Mesenchymal stem cell (in vitro differentiated cells and primary cell): ENCODE measurements at regions not wholly inside any gene's neighbourhood (a gene's known extent, or its start where the extent isn't known, plus 50 kb on each side); places are given as distances from the start of the nearest gene placed in this dataset.
"Not testable (repeated sequence)": the region's sequence is repeated elsewhere in the genome, so short reads cannot be mapped to it uniquely, and the experiment has no call there.

Source experiments
- DNase-seq: peaks from one replicate; pipeline ENCODE4 v3.0.0-alpha.2; 2013
- H2AFZ ChIP-seq: one replicate; pipeline ENCODE4 v1.6.1; 2013; ENCODE audit warnings: low read depth, mild to moderate bottlenecking, control low read depth, inconsistent platforms, low read length, moderate library complexity
- H2AK5ac ChIP-seq: 2 replicates; pipeline ENCODE4 v1.6.1; 2013; ENCODE audit warnings: low read length, moderate library complexity, mild to moderate bottlenecking, inconsistent platforms; ENCODE audit not compliant: severe bottlenecking
- H2BK120ac ChIP-seq: one replicate; pipeline ENCODE4 v1.6.1; 2013; ENCODE audit warnings: low read depth, mild to moderate bottlenecking, inconsistent platforms, low read length, moderate library complexity
- H2BK12ac ChIP-seq, 2 experiments: one replicate each; pipeline ENCODE4 v1.6.1; 2013; ENCODE audit warnings: inconsistent platforms in 2 of 2, low read length in 2 of 2, mild to moderate bottlenecking in 2 of 2, moderate library complexity in 2 of 2, control low read depth in 1 of 2
- H2BK15ac ChIP-seq: one replicate; pipeline ENCODE4 v1.6.1; 2013; ENCODE audit warnings: mild to moderate bottlenecking, low read depth, inconsistent platforms; ENCODE audit not compliant: poor library complexity, severe bottlenecking
- H2BK5ac ChIP-seq: 2 replicates; pipeline ENCODE4 v1.6.1; 2013; ENCODE audit warnings: low read depth, mild to moderate bottlenecking, low read length, control low read depth, inconsistent platforms; ENCODE audit not compliant: poor library complexity, severe bottlenecking
- H3K14ac ChIP-seq, 2 experiments: one replicate each; pipeline ENCODE4 v1.6.1; 2013; ENCODE audit warnings: inconsistent platforms in 2 of 2, low read length in 2 of 2, control low read depth in 1 of 2, mild to moderate bottlenecking in 1 of 2, moderate library complexity in 1 of 2
- H3K18ac ChIP-seq, 2 experiments: one replicate each; pipeline ENCODE4 v1.6.1; 2013; ENCODE audit warnings: inconsistent platforms in 2 of 2, low read length in 2 of 2, control low read depth in 1 of 2, low read depth in 1 of 2, mild to moderate bottlenecking in 1 of 2
- H3K23ac ChIP-seq, 2 experiments: one replicate each; pipeline ENCODE4 v1.6.1; 2013; ENCODE audit warnings: inconsistent platforms in 2 of 2, low read length in 2 of 2, mild to moderate bottlenecking in 2 of 2, moderate library complexity in 2 of 2, control low read depth in 1 of 2
- H3K27ac ChIP-seq: 2 replicates; pipeline ENCODE4 v1.5.1; 2013; ENCODE audit warnings: mild to moderate bottlenecking, moderate library complexity, low read length, control low read depth, inconsistent platforms; ENCODE audit not compliant: poor library complexity, severe bottlenecking
- H3K27me3 ChIP-seq, 2 experiments: 2 replicates each; pipeline versions ENCODE4 v1.6.1 to v1.7.0; 2013; ENCODE audit warnings: low read length in 2 of 2, mild to moderate bottlenecking in 2 of 2, moderate library complexity in 2 of 2, control low read depth in 1 of 2, inconsistent platforms in 1 of 2; ENCODE audit not compliant: control insufficient read depth in 1 of 2, insufficient read depth in 1 of 2
- H3K36me3 ChIP-seq, 2 experiments: 2 replicates each; pipeline versions ENCODE4 v1.6.1 to v1.7.0; 2013; ENCODE audit warnings: low read length in 2 of 2, control low read depth in 1 of 2, inconsistent platforms in 1 of 2, low read depth in 1 of 2, mild to moderate bottlenecking in 1 of 2; ENCODE audit not compliant: insufficient read depth in 2 of 2, control insufficient read depth in 1 of 2
- H3K4ac ChIP-seq, 2 experiments: one replicate each; pipeline ENCODE4 v1.6.1; 2013; ENCODE audit warnings: inconsistent platforms in 2 of 2, low read length in 2 of 2, mild to moderate bottlenecking in 2 of 2, moderate library complexity in 2 of 2, control low read depth in 1 of 2, low read depth in 1 of 2
- H3K4me1 ChIP-seq: 2 replicates; pipeline ENCODE4 v1.6.1; 2013; ENCODE audit warnings: low read depth, low read length, control low read depth; ENCODE audit not compliant: control insufficient read depth, insufficient read depth
- H3K4me2 ChIP-seq: 2 replicates; pipeline ENCODE4 v1.6.1; 2013; ENCODE audit warnings: low read length, mild to moderate bottlenecking, inconsistent platforms; ENCODE audit not compliant: poor library complexity, severe bottlenecking
- H3K4me3 ChIP-seq, 2 experiments: 2 replicates each; pipeline versions ENCODE4 v1.5.1 to v1.7.0; 2013; ENCODE audit warnings: low read length in 2 of 2, mild to moderate bottlenecking in 2 of 2, control low read depth in 1 of 2, low read depth in 1 of 2; ENCODE audit not compliant: insufficient read depth in 1 of 2
- H3K79me1 ChIP-seq: replicated peaks from 2 replicates; pipeline ENCODE4 v1.6.1; 2013; ENCODE audit warnings: mild to moderate bottlenecking, control low read depth, low read length, inconsistent platforms; ENCODE audit not compliant: poor library complexity, severe bottlenecking
- H3K9ac ChIP-seq: 2 replicates; pipeline ENCODE4 v1.7.0; 2013; ENCODE audit warnings: mild to moderate bottlenecking, low read length, moderate library complexity
- H3K9me3 ChIP-seq: 2 replicates; pipeline ENCODE4 v1.7.0; 2013; ENCODE audit warnings: mild to moderate bottlenecking, low read length; ENCODE audit not compliant: control insufficient read depth
- H4K8ac ChIP-seq: one replicate; pipeline ENCODE4 v1.6.1; 2013; ENCODE audit warnings: inconsistent platforms, mild to moderate bottlenecking, low read length, moderate library complexity
- H4K91ac ChIP-seq: one replicate; pipeline ENCODE4 v1.6.1; 2013; ENCODE audit warnings: mild to moderate bottlenecking, low read length, inconsistent platforms
- WGBS: methylation state at CpG from one replicate; pipeline ENCODE4 v1.1.7; 2013; ENCODE audit warnings: mixed read lengths; 5-methylcytosine and 5-hydroxymethylcytosine counted together

DNA sequence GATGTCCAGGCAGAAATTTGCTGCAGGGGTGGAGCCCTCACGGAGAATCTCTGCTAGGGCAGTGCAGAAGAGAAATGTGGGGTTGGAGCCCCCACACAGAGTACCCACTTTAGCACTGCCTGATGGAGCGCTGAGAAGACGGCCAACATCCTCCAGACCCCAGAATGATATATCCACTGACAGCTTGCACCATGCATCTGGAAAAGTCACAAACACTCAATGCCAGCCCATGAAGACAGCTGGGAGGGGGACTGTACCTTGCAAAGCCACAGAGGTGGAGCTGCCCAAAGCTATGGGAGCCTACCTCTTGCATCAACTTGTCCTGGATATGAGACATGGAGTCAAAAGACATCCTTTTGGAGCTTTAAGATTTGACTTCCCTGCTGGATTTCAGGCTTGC lies 426.3 kb upstream of the FAM174A start:
- no peak overlapping the region for H2AK5ac ChIP-seq
- H3K4me3 ChIP-seq, result no peak overlapping the region
- H3K4me2 ChIP-seq, result no peak overlapping the region
- H2BK5ac ChIP-seq, result no peak overlapping the region
- no peak overlapping the region for H3K4ac ChIP-seq
- no peak overlapping the region for H3K14ac ChIP-seq
- no peaks in the 10 kb centered on the region for H3K27me3 ChIP-seq
- no peaks in the 10 kb centered on the region for H3K79me1 ChIP-seq
- no peaks in the 10 kb centered on the region for H3K36me3 ChIP-seq
- H3K18ac ChIP-seq, result no peak overlapping the region
- H3K4me1 ChIP-seq, result no peaks in the 10 kb centered on the region
- 79% methylated on average over 3 of the region's 3 CpGs for WGBS
- H2BK120ac ChIP-seq, result no peak overlapping the region
- H4K91ac ChIP-seq, result no peak overlapping the region
- H3K9me3 ChIP-seq, result peaks cover 4% of the 10 kb centered on the region
- no peak overlapping the region for H4K8ac ChIP-seq
- H3K23ac ChIP-seq, result no peak overlapping the region
- no peak overlapping the region for H2BK12ac ChIP-seq
- no peak for DNase-seq
- no peak overlapping the region for H2BK15ac ChIP-seq
- H3K27ac ChIP-seq, result no peak overlapping the region
- H2AFZ ChIP-seq, result no peak overlapping the region
- no peak overlapping the region for H3K9ac ChIP-seq

DNA sequence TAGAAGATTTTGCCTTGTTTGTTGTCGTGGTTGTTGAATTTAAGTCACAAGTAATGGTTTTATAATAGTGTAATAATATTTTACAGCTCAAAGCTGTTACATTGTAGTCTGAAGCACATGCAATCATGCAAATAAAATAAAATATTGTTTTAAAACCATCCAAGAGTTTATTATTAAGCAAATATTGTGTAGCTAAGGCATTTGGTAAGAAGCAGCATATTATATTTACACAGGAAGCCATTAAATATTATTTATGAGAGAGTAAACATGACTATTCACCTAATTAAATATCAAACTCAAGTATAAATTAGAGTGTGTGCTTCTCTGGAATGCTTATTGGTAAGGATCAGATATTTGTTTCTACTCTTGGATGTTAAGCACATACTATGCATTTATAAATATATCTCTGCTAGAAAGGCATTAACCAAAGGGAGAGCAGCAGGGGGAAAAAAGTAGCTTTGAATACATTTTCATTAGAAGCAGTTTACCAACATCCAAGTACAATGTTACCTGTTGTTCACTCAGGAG lies 431.5 kb upstream of the FAM174A start:
- H3K79me1 ChIP-seq, H4K8ac ChIP-seq, H3K18ac ChIP-seq, H2AK5ac ChIP-seq, H3K27me3 ChIP-seq, H2BK15ac ChIP-seq, H3K4me2 ChIP-seq, H3K4me3 ChIP-seq, H3K14ac ChIP-seq, H3K4ac ChIP-seq, H3K36me3 ChIP-seq, H3K9ac ChIP-seq, H3K23ac ChIP-seq, H4K91ac ChIP-seq, H2BK12ac ChIP-seq, H3K4me1 ChIP-seq, H2BK120ac ChIP-seq, H2AFZ ChIP-seq, H3K9me3 ChIP-seq, H2BK5ac ChIP-seq, H3K27ac ChIP-seq, DNase-seq: not testable (repeated sequence)
- WGBS, result no CpG with 5 or more reads among the region's 1 CpG

GRCh38 chr5:100101466-100101865 lies 433.7 kb upstream of the FAM174A start:
- not testable (repeated sequence) for H2BK120ac ChIP-seq, H4K8ac ChIP-seq, H2AK5ac ChIP-seq, H3K27ac ChIP-seq, H3K36me3 ChIP-seq, H3K4me3 ChIP-seq, H3K18ac ChIP-seq, H2AFZ ChIP-seq, H4K91ac ChIP-seq, H3K14ac ChIP-seq, H2BK15ac ChIP-seq, H3K4me1 ChIP-seq, H3K23ac ChIP-seq, H3K9me3 ChIP-seq, H3K4me2 ChIP-seq, H3K79me1 ChIP-seq, H3K27me3 ChIP-seq, H3K9ac ChIP-seq, DNase-seq, H2BK5ac ChIP-seq, H3K4ac ChIP-seq, H2BK12ac ChIP-seq
- WGBS, result no CpG with 5 or more reads among the region's 2 CpGs

- not testable (repeated sequence) for H2BK15ac ChIP-seq, H3K36me3 ChIP-seq, H3K4me3 ChIP-seq, H3K4me2 ChIP-seq, H2BK5ac ChIP-seq, DNase-seq, H3K4me1 ChIP-seq, H3K9ac ChIP-seq, H3K27ac ChIP-seq, H3K9me3 ChIP-seq, H3K23ac ChIP-seq, H3K79me1 ChIP-seq, H2BK120ac ChIP-seq, H2AFZ ChIP-seq, H2BK12ac ChIP-seq, H3K27me3 ChIP-seq, H3K18ac ChIP-seq, H4K91ac ChIP-seq, H3K14ac ChIP-seq, H4K8ac ChIP-seq, H3K4ac ChIP-seq, H2AK5ac ChIP-seq
Observed at GRCh38 chr5:100096328-100096727, 438.8 kb upstream of the FAM174A start.
